Stimulated activated CD8-positive, alpha-beta memory T cell treated with anti-CD3 and anti-CD28 coated beads, Interleukin-7, amount 100 ng/mL, for 1 hour (primary cell): ENCODE measurements at regions not wholly inside any gene's neighbourhood (a gene's known extent, or its start where the extent isn't known, plus 50 kb on each side); places are given as distances from the start of the nearest gene placed in this dataset.

Source experiments
- DNase-seq, 2 donors: peaks; one replicate each; pipeline ENCODE4 v3.0.0-alpha.2; 2020; ENCODE audit warnings: low read depth in 2 of 2

GRCh38 chr10:42932735-42933447, 144.0 kb upstream of the RET start:
- peak; percentile 12 to 32 for DNase-seq

GRCh38 chr10:42933448-42934340, 143.2 kb upstream of the RET start:
- no peak for DNase-seq

- no peak for DNase-seq
Measured at GRCh38 chr10:42934351-42934811, 142.5 kb upstream of the RET start.

GRCh38 chr10:42934842-42935241, 142.0 kb upstream of the RET start:
- DNase-seq, result no peak

- no peak for DNase-seq
Measured at GRCh38 chr10:42935466-42935865, 141.4 kb upstream of the RET start.

- DNase-seq, result no peak
Measured at GRCh38 chr10:42936580-42936979, 140.3 kb upstream of the RET start.

GRCh38 chr10:42937048-42937447, 139.8 kb upstream of the RET start:
- no peak for DNase-seq

GRCh38 chr10:42937649-42938180, 139.2 kb upstream of the RET start:
- no peak for DNase-seq

GRCh38 chr10:42938351-42938750, 138.5 kb upstream of the RET start:
- DNase-seq, result no peak

GRCh38 chr10:42939237-42939636, 137.6 kb upstream of the RET start:
- no peak for DNase-seq

- no peak for DNase-seq
Measured at GRCh38 chr10:42939685-42940366, 137.0 kb upstream of the RET start.

GRCh38 chr10:42940487-42941294, 136.2 kb upstream of the RET start:
- no peak for DNase-seq

- no peak for DNase-seq
Measured at GRCh38 chr10:42941295-42941644, 135.6 kb upstream of the RET start.

- DNase-seq, result no peak
Measured at GRCh38 chr10:42941790-42942189, 135.1 kb upstream of the RET start.

GRCh38 chr10:42942279-42942950, 134.5 kb upstream of the RET start:
- no peak for DNase-seq

- no peak for DNase-seq
Measured at GRCh38 chr10:42943025-42943818, 133.6 kb upstream of the RET start.

- no peak for DNase-seq
Measured at GRCh38 chr10:42948040-42948439, 128.8 kb upstream of the RET start.

GRCh38 chr10:42949287-42949686, 127.6 kb upstream of the RET start:
- DNase-seq, result no peak

- DNase-seq, result no peak
Measured at GRCh38 chr10:42950606-42951485, 126.0 kb upstream of the RET start.
